Suprapubic skin (tissue), 4 donors: ENCODE measurements at regions not wholly inside any gene's neighbourhood (a gene's known extent, or its start where the extent isn't known, plus 50 kb on each side); places are given as distances from the start of the nearest gene placed in this dataset.

Experiments
- DNase-seq, 2 donors: peaks; one replicate each; pipeline ENCODE4 v3.0.0-alpha.2; 2019; ENCODE audit warnings: low spot score in 2 of 2
- H3K27ac ChIP-seq: fragments of 200-600 bp; sonication (generic); one replicate; pipeline ENCODE4 v1.5.1; 2019
- H3K27me3 ChIP-seq: fragments of 200-600 bp; sonication (generic); one replicate; pipeline ENCODE4 v1.5.1; 2019
- H3K36me3 ChIP-seq: fragments of 200-600 bp; sonication (generic); one replicate; pipeline ENCODE4 v1.5.1; 2019
- H3K4me1 ChIP-seq: fragments of 200-600 bp; sonication (generic); one replicate; pipeline ENCODE4 v1.5.1; 2019
- H3K4me3 ChIP-seq: fragments of 200-600 bp; sonication (generic); one replicate; pipeline ENCODE4 v1.5.1; 2019; ENCODE audit warnings: mild to moderate bottlenecking
- H3K9me3 ChIP-seq: fragments of 200-600 bp; sonication (generic); one replicate; pipeline ENCODE4 v1.5.1; 2019
- EP300 ChIP-seq: sonication (generic); formaldehyde crosslinking; IDR thresholded peaks from one replicate; pipeline ENCODE4 v1.6.1; 2017; ENCODE audit warnings: antibody characterized with exemption
- POLR2A ChIP-seq, 2 donors: fragments of 450-650 bp; IDR thresholded peaks; one replicate each; pipeline ENCODE4 v1.6.1; 2017; ENCODE audit warnings: antibody characterized with exemption in 2 of 2, mild to moderate bottlenecking in 2 of 2, moderate library complexity in 2 of 2
- POLR2AphosphoS5 ChIP-seq, 3 donors: sonication (generic); formaldehyde crosslinking; IDR thresholded peaks; one replicate each; pipeline ENCODE4 v1.6.1; 2017; ENCODE audit warnings: antibody characterized with exemption in 3 of 3
- WGBS: methylation state at CpG from one replicate; pipeline ENCODE4 v1.1.5; 2018; 5-methylcytosine and 5-hydroxymethylcytosine counted together
- TF ChIP-seq, protein P1 (sequence below), 2 donors: fragments of 200-600 bp in 1 of 2; fragments of 450-650 bp in 1 of 2; sonication (generic) in 1 of 2; IDR thresholded peaks; one replicate each; pipeline ENCODE4 v1.5.1; 2016 to 2019; ENCODE audit warnings: antibody characterized with exemption in 2 of 2, mild to moderate bottlenecking in 1 of 2, moderate library complexity in 1 of 2

DNA sequence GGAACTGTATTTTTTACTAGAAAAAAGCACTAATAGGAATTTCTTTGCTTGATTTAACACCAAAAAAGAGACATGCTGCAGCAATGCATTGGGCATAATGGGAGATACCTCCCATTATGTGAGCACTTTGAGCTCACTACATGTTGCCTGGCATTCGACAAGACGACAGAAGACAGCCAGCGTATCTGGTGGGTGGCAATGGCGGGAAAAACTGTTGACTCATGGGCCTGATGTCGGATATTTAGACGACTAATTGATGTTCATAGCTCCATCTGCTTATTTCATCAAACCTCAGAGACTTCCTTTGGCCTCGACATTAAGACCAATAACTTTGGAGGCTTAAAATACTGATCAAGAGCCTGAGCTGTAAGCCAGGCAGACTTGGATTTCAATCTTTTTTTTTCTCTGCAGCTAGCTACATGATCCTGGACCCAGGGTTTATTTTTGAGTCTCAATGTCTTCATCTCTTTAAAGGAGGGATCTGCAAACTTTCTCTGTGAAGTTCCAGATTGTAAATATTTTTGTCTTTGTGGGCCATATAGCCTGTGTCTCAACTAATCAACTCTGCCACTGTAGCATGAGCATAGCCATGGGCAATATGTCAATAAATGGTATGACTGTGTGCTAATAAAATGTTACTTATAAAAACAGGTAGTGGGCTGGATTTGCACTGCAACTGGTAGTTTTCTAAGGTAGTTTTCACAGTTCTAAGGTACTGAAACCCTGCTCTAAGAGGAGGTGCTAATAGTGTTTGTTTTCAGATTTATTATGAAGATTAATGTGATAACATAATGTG is 375.1 kb downstream of the METTL15 start:
- Histone ChIP-seq H3K27me3 (no peaks in the 10 kb centered on the region), H3K36me3 (no peaks in the 10 kb centered on the region), H3K27ac (no peak overlapping the region), H3K4me1 (no peaks in the 10 kb centered on the region), H3K4me3 (no peak overlapping the region), H3K9me3 (no peaks in the 10 kb centered on the region)
- WGBS: 87% methylated on average over 7 of the region's 7 CpGs
- no peak for DNase-seq
- TF ChIP-seq, protein P1, sequence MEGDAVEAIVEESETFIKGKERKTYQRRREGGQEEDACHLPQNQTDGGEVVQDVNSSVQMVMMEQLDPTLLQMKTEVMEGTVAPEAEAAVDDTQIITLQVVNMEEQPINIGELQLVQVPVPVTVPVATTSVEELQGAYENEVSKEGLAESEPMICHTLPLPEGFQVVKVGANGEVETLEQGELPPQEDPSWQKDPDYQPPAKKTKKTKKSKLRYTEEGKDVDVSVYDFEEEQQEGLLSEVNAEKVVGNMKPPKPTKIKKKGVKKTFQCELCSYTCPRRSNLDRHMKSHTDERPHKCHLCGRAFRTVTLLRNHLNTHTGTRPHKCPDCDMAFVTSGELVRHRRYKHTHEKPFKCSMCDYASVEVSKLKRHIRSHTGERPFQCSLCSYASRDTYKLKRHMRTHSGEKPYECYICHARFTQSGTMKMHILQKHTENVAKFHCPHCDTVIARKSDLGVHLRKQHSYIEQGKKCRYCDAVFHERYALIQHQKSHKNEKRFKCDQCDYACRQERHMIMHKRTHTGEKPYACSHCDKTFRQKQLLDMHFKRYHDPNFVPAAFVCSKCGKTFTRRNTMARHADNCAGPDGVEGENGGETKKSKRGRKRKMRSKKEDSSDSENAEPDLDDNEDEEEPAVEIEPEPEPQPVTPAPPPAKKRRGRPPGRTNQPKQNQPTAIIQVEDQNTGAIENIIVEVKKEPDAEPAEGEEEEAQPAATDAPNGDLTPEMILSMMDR (IDR thresholded peaks at IDR 0.05): no peak
- TF ChIP-seq POLR2AphosphoS5 (IDR thresholded peaks at IDR 0.05): no peak
- TF ChIP-seq POLR2A (IDR thresholded peaks at IDR 0.05): no peak
- no peak for TF ChIP-seq EP300

DNA sequence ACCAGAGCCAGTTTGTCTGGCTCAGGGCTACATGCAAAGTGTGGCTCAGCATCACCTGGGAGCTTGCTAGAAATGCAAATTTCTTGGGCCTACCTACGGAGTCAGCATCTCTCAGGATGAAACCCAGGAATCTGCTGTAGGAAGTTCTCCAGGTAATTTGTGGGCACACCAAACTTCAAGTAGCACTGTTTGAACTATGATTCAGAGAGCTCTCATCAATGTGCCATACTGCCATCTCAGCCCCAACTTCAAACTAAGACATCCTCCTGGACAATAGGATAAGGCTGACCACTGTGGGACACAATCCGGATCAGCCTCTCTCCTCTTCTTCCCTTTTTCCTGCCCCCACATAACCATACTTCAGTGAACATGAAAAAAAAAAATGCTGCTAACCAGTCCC is 374.5 kb downstream of the METTL15 start:
- H3K27ac ChIP-seq: no peak overlapping the region
- H3K9me3 ChIP-seq: no peaks in the 10 kb centered on the region
- H3K4me3 ChIP-seq: no peak overlapping the region
- H3K4me1 ChIP-seq: no peaks in the 10 kb centered on the region
- TF ChIP-seq POLR2A (IDR thresholded peaks at IDR 0.05) (no peak), POLR2AphosphoS5 (IDR thresholded peaks at IDR 0.05) (no peak), EP300 (no peak)
- TF ChIP-seq, protein P1 (IDR thresholded peaks at IDR 0.05): no peak
- no peaks in the 10 kb centered on the region for H3K36me3 ChIP-seq
- no peaks in the 10 kb centered on the region for H3K27me3 ChIP-seq
- WGBS: 96% methylated on average over 2 of the region's 2 CpGs
- no peak for DNase-seq

DNA sequence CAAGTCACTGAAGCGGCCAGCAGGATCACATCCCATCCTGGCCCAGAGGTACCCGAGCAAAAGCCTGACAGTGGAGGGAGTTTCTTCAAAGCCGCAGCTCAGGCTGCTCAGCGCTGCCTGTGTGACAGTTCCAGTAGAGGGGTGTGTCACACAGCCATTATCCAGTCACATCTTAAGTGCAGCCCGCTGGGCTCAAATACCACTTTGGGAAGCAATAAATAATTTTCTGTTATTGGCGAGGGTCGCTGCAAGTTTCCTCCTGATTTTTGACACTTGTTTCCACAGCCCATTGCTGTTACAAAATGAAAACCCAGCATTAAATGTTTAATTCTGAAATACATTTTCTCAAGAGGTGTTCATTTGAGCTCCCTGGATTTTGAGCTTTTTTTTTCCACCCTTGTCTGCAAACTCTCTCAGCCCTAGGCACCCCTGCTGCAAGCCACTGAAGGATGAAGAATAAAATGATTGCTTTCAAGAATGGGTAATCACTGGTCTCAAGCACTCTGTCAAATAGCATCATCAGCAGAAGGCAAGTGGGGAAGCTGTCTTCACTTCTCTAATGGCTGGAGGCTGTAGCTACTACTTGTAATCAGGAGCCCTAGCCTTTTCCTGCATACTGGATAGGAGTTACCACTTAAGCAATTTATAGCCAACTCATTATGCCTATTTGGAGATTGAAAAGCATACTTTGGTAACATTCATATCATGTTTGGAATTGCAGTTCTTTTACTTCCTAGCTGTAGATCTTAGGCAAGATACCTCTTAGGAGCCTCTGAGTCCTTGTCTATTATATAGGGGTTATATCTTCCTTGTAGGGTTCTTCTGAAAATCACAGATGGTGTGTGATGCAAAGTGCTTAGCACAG is 373.7 kb downstream of the METTL15 start:
- Histone ChIP-seq H3K27me3 (no peaks in the 10 kb centered on the region), H3K9me3 (no peaks in the 10 kb centered on the region), H3K4me1 (no peaks in the 10 kb centered on the region), H3K4me3 (no peak overlapping the region), H3K36me3 (no peaks in the 10 kb centered on the region), H3K27ac (no peak overlapping the region)
- WGBS: 39% methylated on average over 7 of the region's 7 CpGs
- no peak for TF ChIP-seq POLR2A (IDR thresholded peaks at IDR 0.05)
- TF ChIP-seq EP300: no peak
- no peak for TF ChIP-seq POLR2AphosphoS5 (IDR thresholded peaks at IDR 0.05)
- TF ChIP-seq, protein P1 (IDR thresholded peaks at IDR 0.05): no peak
- DNase-seq: no peak

DNA sequence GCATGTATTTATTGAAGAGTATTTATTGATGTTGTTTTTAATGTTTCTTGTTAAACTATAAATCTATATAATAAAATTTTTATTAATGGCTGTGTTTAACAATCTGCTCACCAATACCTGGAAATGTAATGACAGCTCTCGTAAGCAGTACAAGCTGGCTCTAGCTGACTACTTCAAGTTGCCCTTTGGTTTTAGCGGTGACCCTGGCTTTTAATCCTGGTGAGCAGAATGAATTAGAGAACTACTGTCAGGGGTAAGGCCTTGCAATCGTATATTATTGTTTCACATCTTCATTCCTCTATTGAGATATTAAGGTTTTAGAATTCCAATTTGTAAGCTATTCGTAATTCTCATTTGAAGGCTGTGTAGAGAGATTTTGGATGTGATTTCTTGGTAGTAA is 372.2 kb downstream of the METTL15 start:
- TF ChIP-seq POLR2AphosphoS5 (IDR thresholded peaks at IDR 0.05): no peak
- Histone ChIP-seq H3K27me3 (no peaks in the 10 kb centered on the region), H3K4me1 (no peaks in the 10 kb centered on the region), H3K9me3 (no peaks in the 10 kb centered on the region), H3K27ac (no peak overlapping the region), H3K36me3 (no peaks in the 10 kb centered on the region), H3K4me3 (no peak overlapping the region)
- DNase-seq: no peak
- 86% methylated on average over 4 of the region's 4 CpGs for WGBS

DNA sequence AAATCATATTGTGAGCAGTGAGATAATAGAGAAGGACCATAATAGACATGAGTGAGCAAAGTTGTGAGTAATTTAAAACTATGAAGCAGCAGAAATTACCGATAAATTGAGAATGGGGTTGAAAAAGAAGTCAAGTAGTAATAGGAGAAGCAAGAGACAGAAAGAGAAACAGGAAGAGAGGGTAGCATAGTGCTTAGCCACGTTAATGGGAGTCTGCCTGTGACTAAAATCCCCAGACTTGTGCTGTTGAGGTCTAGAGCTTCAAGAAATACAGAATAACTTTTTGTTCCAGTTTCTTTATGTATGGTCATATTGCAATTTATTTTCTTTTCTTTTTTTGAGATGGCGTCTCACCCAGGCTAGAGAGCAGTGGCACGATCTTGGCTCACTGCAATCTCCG is 368.7 kb downstream of the METTL15 start:
- TF ChIP-seq POLR2A (IDR thresholded peaks at IDR 0.05) (no peak), EP300 (no peak), POLR2AphosphoS5 (IDR thresholded peaks at IDR 0.05) (no peak)
- TF ChIP-seq, protein P1 (IDR thresholded peaks at IDR 0.05): no peak
- no peak for DNase-seq
- Histone ChIP-seq H3K4me1 (no peaks in the 10 kb centered on the region), H3K4me3 (no peak overlapping the region), H3K27me3 (no peaks in the 10 kb centered on the region), H3K36me3 (no peaks in the 10 kb centered on the region), H3K9me3 (no peaks in the 10 kb centered on the region), H3K27ac (no peak overlapping the region)
- WGBS: 89% methylated on average over 5 of the region's 5 CpGs
